Epithelial cell of proximal tubule (primary cell): ENCODE measurements at regions not wholly inside any gene's neighbourhood (a gene's known extent, or its start where the extent isn't known, plus 50 kb on each side); places are given as distances from the start of the nearest gene placed in this dataset.
A peak's percentile ranks its signal among the peaks of the same experiment; 100 is the strongest.

Experiments
- DNase-seq: peaks from one replicate; pipeline ENCODE4 v3.0.0-alpha.2; 2011; ENCODE audit warnings: low read depth
- H3K4me3 ChIP-seq: 2 replicates; pipeline ENCODE4 v1.5.1; 2011; ENCODE audit warnings: low read depth, mild to moderate bottlenecking, low read length
- CTCF ChIP-seq: conservative IDR thresholded peaks from 2 replicates; pipeline ENCODE4 v1.5.1; 2012; ENCODE audit warnings: low read depth, mild to moderate bottlenecking, low read length

GRCh38 chr22:27546157-27546935, 255.2 kb downstream of the MN1 start:
- H3K4me3 ChIP-seq: no peak overlapping the region
- peak; percentile 66 for DNase-seq
- peak; percentile 16 for TF ChIP-seq CTCF

GRCh38 chr22:27551402-27551801, 250.2 kb downstream of the MN1 start:
- DNase-seq: no peak
- no peak for TF ChIP-seq CTCF
- no peak overlapping the region for H3K4me3 ChIP-seq

- no peak for TF ChIP-seq CTCF
- DNase-seq: no peak
- no peak overlapping the region for H3K4me3 ChIP-seq
Observed at GRCh38 chr22:27552176-27552575, 249.4 kb downstream of the MN1 start.

GRCh38 chr22:27552863-27553262, 248.7 kb downstream of the MN1 start:
- no peak for TF ChIP-seq CTCF
- no peak overlapping the region for H3K4me3 ChIP-seq
- DNase-seq: no peak

- no peak for TF ChIP-seq CTCF
- H3K4me3 ChIP-seq: no peak overlapping the region
- DNase-seq: no peak
Observed at GRCh38 chr22:27554106-27554811, 247.3 kb downstream of the MN1 start.

GRCh38 chr22:27554841-27555456, 246.6 kb downstream of the MN1 start:
- no peak overlapping the region for H3K4me3 ChIP-seq
- TF ChIP-seq CTCF: no peak
- DNase-seq: no peak
